ENCODE measurements at regions not wholly inside any gene's neighbourhood (a gene's known extent, or its start where the extent isn't known, plus 50 kb on each side); places are given as distances from the start of the nearest gene placed in this dataset.
A peak's percentile ranks its signal among the peaks of the same experiment; 100 is the strongest.
"Not testable (repeated sequence)": the region's sequence is repeated elsewhere in the genome, so short reads cannot be mapped to it uniquely, and the experiment has no call there.

- no peak for DNase-seq
Observed at GRCh38 chr13:34376483-34376882, 558.5 kb downstream of the RFC3 start.

GRCh38 chr13:34381228-34381627, 560.8 kb upstream of the NBEA start:
- no peak for DNase-seq

GRCh38 chr13:34383728-34384127, 558.3 kb upstream of the NBEA start:
- DNase-seq: no peak

GRCh38 chr13:34386229-34386628, 555.8 kb upstream of the NBEA start:
- DNase-seq: not testable (repeated sequence)

GRCh38 chr13:34391076-34391475, 551.0 kb upstream of the NBEA start:
- DNase-seq: no peak

- no peak for DNase-seq
Observed at GRCh38 chr13:34401696-34402095, 540.4 kb upstream of the NBEA start.

GRCh38 chr13:34405410-34406181, 536.5 kb upstream of the NBEA start:
- DNase-seq: no peak

- DNase-seq: no peak
Observed at GRCh38 chr13:34408640-34409039, 533.4 kb upstream of the NBEA start.

- DNase-seq: no peak
Observed at GRCh38 chr13:34409496-34410182, 532.4 kb upstream of the NBEA start.

GRCh38 chr13:34410678-34411077, 531.4 kb upstream of the NBEA start:
- no peak for DNase-seq

GRCh38 chr13:34411177-34411576, 530.9 kb upstream of the NBEA start:
- no peak for DNase-seq

GRCh38 chr13:34411894-34412293, 530.2 kb upstream of the NBEA start:
- DNase-seq: no peak

- no peak for DNase-seq
Observed at GRCh38 chr13:34412295-34412694, 529.8 kb upstream of the NBEA start.

GRCh38 chr13:34412817-34413375, 529.2 kb upstream of the NBEA start:
- no peak for DNase-seq

GRCh38 chr13:34413538-34414210, 528.4 kb upstream of the NBEA start:
- no peak for DNase-seq

- DNase-seq: no peak
Observed at GRCh38 chr13:34414616-34415015, 527.5 kb upstream of the NBEA start.

- DNase-seq: no peak
Observed at GRCh38 chr13:34416971-34417380, 525.1 kb upstream of the NBEA start.

GRCh38 chr13:34417896-34418295, 524.2 kb upstream of the NBEA start:
- no peak for DNase-seq

GRCh38 chr13:34419025-34419424, 523.0 kb upstream of the NBEA start:
- peak; percentile 35 for DNase-seq

- peak; percentile 8 for DNase-seq
Observed at GRCh38 chr13:34419755-34420154, 522.3 kb upstream of the NBEA start.

- DNase-seq: no peak
Observed at GRCh38 chr13:34420702-34421346, 521.2 kb upstream of the NBEA start.

- DNase-seq: no peak
Observed at GRCh38 chr13:34421347-34421719, 520.7 kb upstream of the NBEA start.

- peak; percentile 6 for DNase-seq
Observed at GRCh38 chr13:34421858-34422475, 520.1 kb upstream of the NBEA start.
